CD4-positive, alpha-beta T cell treated with Interferon gamma for 1 hour (primary cell): ENCODE measurements at regions not wholly inside any gene's neighbourhood (a gene's known extent, or its start where the extent isn't known, plus 50 kb on each side); places are given as distances from the start of the nearest gene placed in this dataset.
"Not testable (repeated sequence)": the region's sequence is repeated elsewhere in the genome, so short reads cannot be mapped to it uniquely, and the experiment has no call there.

Experiments
- DNase-seq: peaks from one replicate; pipeline ENCODE4 v3.0.0-alpha.2; 2020

- no peak for DNase-seq
Measured at GRCh38 chr12:19778797-19779196, 339.5 kb downstream of the AEBP2 start.

GRCh38 chr12:19779395-19780056, 340.2 kb downstream of the AEBP2 start:
- no peak for DNase-seq

- DNase-seq = no peak
Measured at GRCh38 chr12:19780460-19780859, 341.2 kb downstream of the AEBP2 start.

GRCh38 chr12:19783547-19784444, 344.5 kb downstream of the AEBP2 start:
- DNase-seq = no peak

GRCh38 chr12:19792028-19792427, 352.7 kb downstream of the AEBP2 start:
- no peak for DNase-seq

GRCh38 chr12:19794116-19794515, 354.8 kb downstream of the AEBP2 start:
- no peak for DNase-seq

- no peak for DNase-seq
Measured at GRCh38 chr12:19799216-19799615, 359.9 kb downstream of the AEBP2 start.

GRCh38 chr12:19799895-19800602, 360.8 kb downstream of the AEBP2 start:
- no peak for DNase-seq

- DNase-seq = no peak
Measured at GRCh38 chr12:19800884-19801283, 361.6 kb downstream of the AEBP2 start.

GRCh38 chr12:19801941-19802340, 362.6 kb downstream of the AEBP2 start:
- DNase-seq = no peak

GRCh38 chr12:19802915-19803314, 363.6 kb downstream of the AEBP2 start:
- no peak for DNase-seq

GRCh38 chr12:19804737-19805136, 365.4 kb downstream of the AEBP2 start:
- no peak for DNase-seq

GRCh38 chr12:19808371-19808770, 369.1 kb downstream of the AEBP2 start:
- no peak for DNase-seq

- no peak for DNase-seq
Measured at GRCh38 chr12:19810213-19810612, 370.9 kb downstream of the AEBP2 start.

GRCh38 chr12:19811922-19812321, 372.6 kb downstream of the AEBP2 start:
- no peak for DNase-seq

- DNase-seq = no peak
Measured at GRCh38 chr12:19819231-19819630, 379.9 kb downstream of the AEBP2 start.

GRCh38 chr12:19822476-19822875, 383.2 kb downstream of the AEBP2 start:
- no peak for DNase-seq

- not testable (repeated sequence) for DNase-seq
Measured at GRCh38 chr12:19823326-19823725, 384.0 kb downstream of the AEBP2 start.

GRCh38 chr12:19826980-19827550, 387.8 kb downstream of the AEBP2 start:
- no peak for DNase-seq

GRCh38 chr12:19829100-19829853, 390.0 kb downstream of the AEBP2 start:
- no peak for DNase-seq

GRCh38 chr12:19830446-19830845, 391.2 kb downstream of the AEBP2 start:
- DNase-seq = no peak

- no peak for DNase-seq
Measured at GRCh38 chr12:19833775-19834501, 394.6 kb downstream of the AEBP2 start.
